ENCODE measurements at regions not wholly inside any gene's neighbourhood (a gene's known extent, or its start where the extent isn't known, plus 50 kb on each side); places are given as distances from the start of the nearest gene placed in this dataset.
"Not testable (repeated sequence)": the region's sequence is repeated elsewhere in the genome, so short reads cannot be mapped to it uniquely, and the experiment has no call there.

- DNase-seq = no peak
Observed at GRCh38 chr6:169406804-169407203, 153.2 kb upstream of the THBS2 start.

- DNase-seq = no peak
Observed at GRCh38 chr6:169406034-169406433, 152.4 kb upstream of the THBS2 start.

- no peak for DNase-seq
Observed at GRCh38 chr6:169404828-169405227, 151.2 kb upstream of the THBS2 start.

GRCh38 chr6:169398342-169399105 is 144.9 kb upstream of the THBS2 start:
- no peak for DNase-seq

- DNase-seq = no peak
Observed at GRCh38 chr6:169397684-169398083, 144.0 kb upstream of the THBS2 start.

GRCh38 chr6:169396554-169397163 is 143.0 kb upstream of the THBS2 start:
- no peak for DNase-seq

GRCh38 chr6:169396009-169396539 is 142.4 kb upstream of the THBS2 start:
- DNase-seq = not testable (repeated sequence)

GRCh38 chr6:169395080-169395805 is 141.6 kb upstream of the THBS2 start:
- no peak for DNase-seq

- no peak for DNase-seq
Observed at GRCh38 chr6:169393753-169394152, 140.1 kb upstream of the THBS2 start.

GRCh38 chr6:169391473-169392071 is 137.9 kb upstream of the THBS2 start:
- DNase-seq = no peak

- no peak for DNase-seq
Observed at GRCh38 chr6:169388395-169389166, 134.9 kb upstream of the THBS2 start.

GRCh38 chr6:169387809-169388383 is 134.2 kb upstream of the THBS2 start:
- DNase-seq = no peak

- no peak for DNase-seq
Observed at GRCh38 chr6:169386411-169387057, 132.9 kb upstream of the THBS2 start.

- DNase-seq = no peak
Observed at GRCh38 chr6:169385237-169385880, 131.7 kb upstream of the THBS2 start.

GRCh38 chr6:169384291-169384690 is 130.6 kb upstream of the THBS2 start:
- no peak for DNase-seq

GRCh38 chr6:169383265-169383664 is 129.6 kb upstream of the THBS2 start:
- DNase-seq = no peak

GRCh38 chr6:169382735-169383134 is 129.1 kb upstream of the THBS2 start:
- no peak for DNase-seq

- DNase-seq = no peak
Observed at GRCh38 chr6:169381988-169382387, 128.3 kb upstream of the THBS2 start.

GRCh38 chr6:169380493-169380892 is 126.8 kb upstream of the THBS2 start:
- no peak for DNase-seq

- DNase-seq = no peak
Observed at GRCh38 chr6:169379495-169380070, 125.9 kb upstream of the THBS2 start.

Measured in activated CD4-positive, alpha-beta T cell treated with anti-CD3 and anti-CD28 coated beads, Interleukin-2, Interleukin-6, amounts not matched to agents 100 ng/mL and 50 ng/mL, durations not matched to agents 16 hours and 8 hours (primary cell).